Panc1 (cell line): ENCODE measurements at regions not wholly inside any gene's neighbourhood (a gene's known extent, or its start where the extent isn't known, plus 50 kb on each side); places are given as distances from the start of the nearest gene placed in this dataset.

Experiments
- CTCF ChIP-seq: fragments of 450-650 bp; IDR thresholded peaks from 2 replicates; pipeline ENCODE4 v1.5.1; 2017; ENCODE audit warnings: mild to moderate bottlenecking
- POLR2AphosphoS5 ChIP-seq: IDR thresholded peaks from 2 replicates; pipeline ENCODE4 v1.6.1; 2012; ENCODE audit warnings: mild to moderate bottlenecking, low read depth, low read length, moderate library complexity
- SIN3A ChIP-seq: IDR thresholded peaks from 2 replicates; pipeline ENCODE4 v1.6.1; 2012; ENCODE audit warnings: low read depth, mild to moderate bottlenecking, low read length, moderate library complexity, borderline replicate concordance; ENCODE audit not compliant: insufficient read depth
- TCF7L2 ChIP-seq: IDR thresholded peaks from 2 replicates; pipeline ENCODE4 v1.6.1; 2011; ENCODE audit warnings: mild to moderate bottlenecking, low read depth, low read length, inconsistent platforms

DNA sequence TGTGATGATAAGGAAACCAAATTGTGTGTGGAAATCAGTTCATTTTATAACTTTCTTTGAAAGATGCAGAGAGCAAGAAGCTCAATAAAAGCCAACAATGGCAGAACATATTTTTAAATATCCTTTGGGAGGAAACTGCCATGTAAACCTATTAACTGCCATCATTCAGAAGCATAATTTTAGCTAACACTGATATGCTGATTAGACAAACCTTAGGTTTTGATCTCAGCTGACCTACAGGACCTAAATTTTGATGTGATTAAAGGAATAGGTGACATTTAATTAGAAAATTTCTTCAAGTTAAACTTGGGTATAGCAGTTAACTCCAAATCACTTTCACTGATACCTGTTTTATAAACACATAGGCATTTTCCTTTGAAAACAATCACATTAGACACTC lies 187.1 kb downstream of the TFAP2B start:
- no peak for TF ChIP-seq POLR2AphosphoS5
- TF ChIP-seq CTCF: no peak
- TF ChIP-seq SIN3A: no peak
- TF ChIP-seq TCF7L2: no peak
